Tibial nerve (tissue), 4 donors: ENCODE measurements at regions not wholly inside any gene's neighbourhood (a gene's known extent, or its start where the extent isn't known, plus 50 kb on each side); places are given as distances from the start of the nearest gene placed in this dataset.

Experiments
- DNase-seq, 2 donors: peaks; one replicate each; pipeline ENCODE4 v3.0.0-alpha.2; 2019; ENCODE audit warnings: low spot score in 2 of 2
- H3K27ac ChIP-seq, 4 donors: fragments of 200-600 bp; sonication (generic) in 3 of 4; one replicate each; pipeline ENCODE4 v1.5.1; 2017 to 2019; ENCODE audit warnings: mild to moderate bottlenecking in 1 of 4
- H3K27me3 ChIP-seq, 2 donors: fragments of 200-600 bp; sonication (generic) in 1 of 2; one replicate each; pipeline versions ENCODE4 v1.5.1 to v1.6.0; 2017 to 2019
- H3K36me3 ChIP-seq, 3 donors: fragments of 200-600 bp; sonication (generic); one replicate each; pipeline ENCODE4 v1.5.1; 2018 to 2019
- H3K4me1 ChIP-seq, 4 donors: fragments of 200-600 bp; sonication (generic) in 3 of 4; one replicate each; pipeline ENCODE4 v1.5.1; 2017 to 2019
- H3K4me3 ChIP-seq, 4 donors: fragments of 200-600 bp; sonication (generic) in 3 of 4; one replicate each; pipeline ENCODE4 v1.5.1; 2017 to 2019; ENCODE audit warnings: mild to moderate bottlenecking in 1 of 4, moderate library complexity in 1 of 4
- H3K9me3 ChIP-seq, 4 donors: fragments of 200-600 bp; sonication (generic) in 3 of 4; one replicate each; pipeline ENCODE4 v1.5.1; 2017 to 2019
- EP300 ChIP-seq, 2 donors: sonication (generic); formaldehyde crosslinking; IDR thresholded peaks; one replicate each; pipeline ENCODE4 v1.6.1; 2017; ENCODE audit warnings: antibody characterized with exemption in 2 of 2, mild to moderate bottlenecking in 1 of 2
- POLR2A ChIP-seq, 2 donors: fragments of 450-650 bp; IDR thresholded peaks; one replicate each; pipeline ENCODE4 v1.6.1; 2017; ENCODE audit warnings: antibody characterized with exemption in 2 of 2, mild to moderate bottlenecking in 2 of 2, moderate library complexity in 2 of 2
- WGBS, 2 donors: methylation state at CpG; one replicate each; pipeline ENCODE4 v1.1.5; 2018; 5-methylcytosine and 5-hydroxymethylcytosine counted together
- TF ChIP-seq, protein P1 (sequence below), 5 experiments: fragments of 200-600 bp in 3 of 5; fragments of 450-650 bp in 2 of 5; sonication (generic) in 3 of 5; IDR thresholded peaks; one replicate each; pipeline ENCODE4 v1.5.1; 2016 to 2019; ENCODE audit warnings: antibody characterized with exemption in 5 of 5, mild to moderate bottlenecking in 3 of 5, moderate library complexity in 2 of 5

DNA sequence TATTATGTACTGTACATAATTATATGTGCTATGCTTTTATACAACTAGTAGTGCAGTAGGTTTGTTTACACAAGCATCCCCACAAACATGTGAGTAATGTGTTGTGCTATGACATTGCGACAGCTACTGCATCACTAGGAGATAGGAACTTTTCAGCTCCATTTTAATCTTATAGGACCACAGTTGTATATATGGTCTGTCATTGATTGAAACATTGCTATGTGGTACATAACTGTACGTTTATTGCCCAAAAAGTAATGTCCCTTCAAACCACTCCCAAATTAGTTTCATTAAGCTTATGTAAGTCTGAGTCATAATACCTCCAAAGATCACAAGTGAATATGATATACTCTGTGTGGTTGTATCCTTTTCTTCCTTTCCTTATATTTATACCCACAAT, 183.2 kb upstream of the POT1 start:
- TF ChIP-seq, protein P1, sequence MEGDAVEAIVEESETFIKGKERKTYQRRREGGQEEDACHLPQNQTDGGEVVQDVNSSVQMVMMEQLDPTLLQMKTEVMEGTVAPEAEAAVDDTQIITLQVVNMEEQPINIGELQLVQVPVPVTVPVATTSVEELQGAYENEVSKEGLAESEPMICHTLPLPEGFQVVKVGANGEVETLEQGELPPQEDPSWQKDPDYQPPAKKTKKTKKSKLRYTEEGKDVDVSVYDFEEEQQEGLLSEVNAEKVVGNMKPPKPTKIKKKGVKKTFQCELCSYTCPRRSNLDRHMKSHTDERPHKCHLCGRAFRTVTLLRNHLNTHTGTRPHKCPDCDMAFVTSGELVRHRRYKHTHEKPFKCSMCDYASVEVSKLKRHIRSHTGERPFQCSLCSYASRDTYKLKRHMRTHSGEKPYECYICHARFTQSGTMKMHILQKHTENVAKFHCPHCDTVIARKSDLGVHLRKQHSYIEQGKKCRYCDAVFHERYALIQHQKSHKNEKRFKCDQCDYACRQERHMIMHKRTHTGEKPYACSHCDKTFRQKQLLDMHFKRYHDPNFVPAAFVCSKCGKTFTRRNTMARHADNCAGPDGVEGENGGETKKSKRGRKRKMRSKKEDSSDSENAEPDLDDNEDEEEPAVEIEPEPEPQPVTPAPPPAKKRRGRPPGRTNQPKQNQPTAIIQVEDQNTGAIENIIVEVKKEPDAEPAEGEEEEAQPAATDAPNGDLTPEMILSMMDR (IDR thresholded peaks at IDR 0.05): no peak
- TF ChIP-seq EP300 (IDR thresholded peaks at IDR 0.05): no peak
- no peak for TF ChIP-seq POLR2A (IDR thresholded peaks at IDR 0.05)
- H3K4me1 ChIP-seq: no peaks in the 10 kb centered on the region
- no peaks in the 10 kb centered on the region for H3K27me3 ChIP-seq
- no peak overlapping the region for H3K4me3 ChIP-seq
- peaks cover 0 to 11% (median 0%) of the 10 kb centered on the region in 4 donors for H3K9me3 ChIP-seq
- no peaks in the 10 kb centered on the region for H3K36me3 ChIP-seq
- DNase-seq: no peak
- 87 to 95% methylated on average over 2 of the region's 2 CpGs for WGBS, 2 donors
- H3K27ac ChIP-seq: no peak overlapping the region

DNA sequence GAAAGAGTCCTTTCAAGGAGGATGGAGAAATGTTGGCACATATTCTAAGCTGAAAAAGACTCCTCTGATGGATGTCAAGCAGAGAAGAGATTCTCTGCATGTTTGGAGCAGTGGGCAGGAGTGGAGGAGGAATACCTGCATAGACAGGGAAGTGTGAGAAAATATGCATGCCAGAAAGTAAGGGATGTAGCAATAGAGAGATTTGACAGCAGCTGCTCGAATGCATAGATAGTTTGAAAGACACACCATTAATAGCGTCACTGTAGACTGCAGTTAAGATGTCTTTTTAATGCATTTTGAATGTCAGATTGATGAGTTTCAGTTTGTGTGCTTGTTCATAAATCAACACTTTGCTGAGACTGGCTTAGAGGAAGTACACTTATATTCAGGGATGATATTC, 169.9 kb upstream of the POT1 start:
- Histone ChIP-seq H3K27ac (no peak overlapping the region), H3K9me3 (no peaks in the 10 kb centered on the region), H3K4me1 (no peaks in the 10 kb centered on the region), H3K4me3 (no peak overlapping the region), H3K27me3 (no peaks in the 10 kb centered on the region), H3K36me3 (no peaks in the 10 kb centered on the region)
- no peak for TF ChIP-seq POLR2A (IDR thresholded peaks at IDR 0.05)
- no peak for TF ChIP-seq EP300 (IDR thresholded peaks at IDR 0.05)
- DNase-seq: no peak
- WGBS, 2 donors: 59 to 78% methylated on average over 2 of the region's 2 CpGs

DNA sequence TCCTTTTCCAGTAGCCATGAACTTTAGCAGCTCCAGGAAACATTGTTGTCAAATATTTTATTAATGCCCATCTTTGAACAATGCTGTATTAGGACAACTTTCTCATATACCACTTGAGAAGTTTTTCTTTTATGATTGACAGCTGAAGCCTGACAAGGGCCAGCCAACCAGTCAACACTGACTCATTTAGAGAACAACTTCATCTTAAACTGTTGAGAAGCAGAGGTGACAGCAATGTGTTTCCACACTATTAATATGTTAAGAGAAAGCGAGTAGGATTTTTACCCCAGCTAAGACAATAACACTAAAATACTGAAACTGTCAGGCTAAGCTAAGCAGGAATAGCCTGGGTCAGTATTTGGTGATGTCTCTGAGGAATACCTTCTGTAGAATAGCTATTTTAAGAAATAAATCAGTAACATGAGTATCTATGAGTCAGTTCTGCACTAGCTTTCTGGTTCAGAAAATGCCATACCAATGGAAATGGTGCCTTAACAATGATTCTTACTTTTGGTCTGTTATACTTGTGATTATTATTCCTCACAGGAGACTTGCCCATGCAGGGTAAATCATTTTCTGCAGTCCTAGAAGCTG, 168.8 kb upstream of the POT1 start:
- DNase-seq: no peak
- no peaks in the 10 kb centered on the region for H3K36me3 ChIP-seq
- TF ChIP-seq POLR2A (IDR thresholded peaks at IDR 0.05): no peak
- no peak for TF ChIP-seq EP300 (IDR thresholded peaks at IDR 0.05)
- TF ChIP-seq, protein P1 (IDR thresholded peaks at IDR 0.05): no peak
- H3K4me3 ChIP-seq: no peak overlapping the region
- no peak overlapping the region for H3K27ac ChIP-seq
- H3K4me1 ChIP-seq: no peaks in the 10 kb centered on the region
- H3K9me3 ChIP-seq: no peaks in the 10 kb centered on the region
- no peaks in the 10 kb centered on the region for H3K27me3 ChIP-seq
- 82 to 84% methylated on average over 1 of the region's 1 CpG for WGBS, 2 donors

DNA sequence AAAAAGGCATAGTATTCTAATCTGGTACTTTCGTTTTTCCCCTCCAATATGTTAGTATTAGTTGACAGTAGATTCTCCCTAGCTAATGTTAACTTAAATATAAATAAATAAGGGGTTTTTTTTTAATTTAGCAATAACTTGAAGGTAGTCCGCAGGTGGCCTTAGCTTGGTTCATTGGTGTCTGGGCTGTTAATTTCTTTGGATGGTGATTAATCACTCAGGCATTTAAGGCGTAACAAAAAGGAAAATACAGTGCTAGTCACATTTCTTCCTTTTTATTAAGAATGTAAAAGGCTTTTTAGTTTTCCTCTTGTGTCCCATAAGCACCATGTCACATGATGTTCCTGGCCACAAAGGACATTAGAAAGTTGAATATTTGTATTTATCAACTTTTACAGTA, 161.0 kb upstream of the POT1 start:
- H3K36me3 ChIP-seq: no peaks in the 10 kb centered on the region
- H3K4me3 ChIP-seq: no peak overlapping the region
- H3K27me3 ChIP-seq: no peaks in the 10 kb centered on the region
- no peaks in the 10 kb centered on the region for H3K4me1 ChIP-seq
- TF ChIP-seq, protein P1 (IDR thresholded peaks at IDR 0.05): no peak
- TF ChIP-seq EP300 (IDR thresholded peaks at IDR 0.05): no peak
- no peak for TF ChIP-seq POLR2A (IDR thresholded peaks at IDR 0.05)
- DNase-seq: no peak
- WGBS, 2 donors: 64 to 75% methylated on average over 3 of the region's 3 CpGs
- no peak overlapping the region for H3K27ac ChIP-seq
- no peaks in the 10 kb centered on the region for H3K9me3 ChIP-seq

DNA sequence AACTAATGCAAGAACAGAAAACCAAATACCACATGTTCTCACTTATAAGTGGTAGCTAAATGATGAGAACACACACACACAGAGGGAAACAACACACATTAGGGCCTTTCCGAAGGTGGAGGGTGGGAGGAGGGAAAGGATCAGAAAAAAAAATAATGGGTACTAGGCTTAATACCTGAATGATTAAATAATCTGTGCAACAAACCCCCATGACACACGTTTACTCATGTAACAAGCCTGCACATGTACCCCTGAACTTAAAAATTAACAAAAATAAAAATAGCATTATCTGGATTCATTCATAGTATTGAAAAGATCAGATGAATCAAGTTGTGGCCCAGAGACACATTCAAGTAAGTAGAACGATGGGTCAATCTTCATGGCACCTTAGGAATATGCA, 159.5 kb upstream of the POT1 start:
- no peak overlapping the region for H3K27ac ChIP-seq
- no peaks in the 10 kb centered on the region for H3K27me3 ChIP-seq
- H3K4me1 ChIP-seq: no peaks in the 10 kb centered on the region
- H3K36me3 ChIP-seq: no peaks in the 10 kb centered on the region
- 87 to 92% methylated on average over 3 of the region's 3 CpGs for WGBS, 2 donors
- TF ChIP-seq POLR2A (IDR thresholded peaks at IDR 0.05) (no peak), EP300 (IDR thresholded peaks at IDR 0.05) (no peak)
- TF ChIP-seq, protein P1 (IDR thresholded peaks at IDR 0.05): no peak
- no peak for DNase-seq
- no peak overlapping the region for H3K4me3 ChIP-seq
- no peaks in the 10 kb centered on the region for H3K9me3 ChIP-seq

DNA sequence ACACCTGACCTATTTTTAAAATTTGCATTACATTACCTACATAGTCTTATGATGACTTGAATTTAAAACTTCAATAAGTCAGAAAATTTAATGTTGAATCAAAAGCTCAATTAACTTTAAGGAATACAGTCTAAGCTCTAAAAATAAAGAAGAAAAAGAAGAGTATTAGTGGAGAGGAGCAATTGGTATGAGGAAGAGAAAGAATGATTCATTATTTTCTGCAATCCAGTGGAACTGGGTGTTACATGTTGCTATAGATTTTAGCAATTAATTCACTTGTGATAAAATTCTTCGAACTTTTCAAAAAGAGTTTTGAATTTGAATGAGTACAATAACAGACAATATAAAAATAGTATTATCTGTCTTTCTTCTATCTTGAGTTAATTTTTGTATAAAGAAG, 158.9 kb upstream of the POT1 start:
- Histone ChIP-seq H3K27me3 (no peaks in the 10 kb centered on the region), H3K4me1 (no peaks in the 10 kb centered on the region), H3K27ac (no peak overlapping the region), H3K4me3 (no peak overlapping the region), H3K36me3 (no peaks in the 10 kb centered on the region), H3K9me3 (no peaks in the 10 kb centered on the region)
- no peak for TF ChIP-seq EP300 (IDR thresholded peaks at IDR 0.05)
- TF ChIP-seq, protein P1 (IDR thresholded peaks at IDR 0.05): no peak
- no peak for DNase-seq
- 94 to 96% methylated on average over 1 of the region's 1 CpG for WGBS, 2 donors
